ENCODE measurements at regions not wholly inside any gene's neighbourhood (a gene's known extent, or its start where the extent isn't known, plus 50 kb on each side); places are given as distances from the start of the nearest gene placed in this dataset.
"Not testable (repeated sequence)": the region's sequence is repeated elsewhere in the genome, so short reads cannot be mapped to it uniquely, and the experiment has no call there.

DNA sequence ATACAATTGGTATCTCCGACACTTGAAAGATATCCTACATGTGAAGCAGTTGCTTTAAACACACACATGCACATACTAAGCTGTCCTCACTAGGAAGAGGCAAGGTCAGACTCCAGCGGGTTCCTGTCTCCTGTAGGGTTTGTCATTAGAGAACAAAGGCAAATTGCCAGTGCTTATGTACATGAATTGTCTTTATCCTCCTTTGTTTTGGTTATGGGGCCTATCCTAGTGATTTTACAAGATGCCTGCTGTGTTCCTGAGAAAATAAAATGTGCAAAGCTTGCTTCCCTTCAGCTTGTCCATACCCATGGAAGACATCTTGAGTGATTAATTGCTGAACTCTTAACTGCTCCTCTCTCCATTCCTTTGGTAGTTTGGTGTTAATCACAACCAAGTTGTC lies 86.7 kb upstream of the SLC39A10 start:
- no peak for DNase-seq

- DNase-seq = no peak
Observed at GRCh38 chr2:195569255-195569654, 87.8 kb upstream of the SLC39A10 start.

DNA sequence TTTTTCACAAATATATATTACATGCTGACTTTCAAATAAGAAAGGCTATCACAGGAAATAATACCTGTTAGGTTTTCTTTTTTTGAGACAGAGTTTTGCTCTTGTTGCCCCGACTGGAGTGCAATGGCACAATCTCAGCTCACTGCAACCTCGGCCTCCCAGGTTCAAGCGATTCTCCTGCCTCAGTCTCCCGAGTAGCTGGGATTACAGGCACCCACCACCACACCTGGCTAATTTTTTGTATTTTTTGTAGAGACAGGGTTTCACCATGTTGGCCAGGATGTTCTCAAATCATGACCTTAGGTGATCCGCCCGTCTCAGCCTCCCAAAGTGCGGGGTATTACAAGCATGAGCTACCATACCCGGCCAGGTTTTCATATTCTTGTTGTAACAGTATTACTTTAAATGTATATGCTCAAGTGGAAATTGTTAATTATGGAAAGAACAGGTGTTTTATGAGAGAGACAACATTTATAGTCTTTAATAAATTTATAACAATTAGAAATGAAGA lies 92.3 kb upstream of the SLC39A10 start:
- peak; percentile 46 for DNase-seq

- peak; percentile 91 for DNase-seq
Observed at GRCh38 chr2:195563857-195564512, 93.0 kb upstream of the SLC39A10 start.

GRCh38 chr2:195562570-195563566 lies 94.2 kb upstream of the SLC39A10 start:
- DNase-seq = peak; percentile 77

GRCh38 chr2:195561116-195561921 lies 95.7 kb upstream of the SLC39A10 start:
- DNase-seq = no peak

- DNase-seq = peak; percentile 52
Observed at GRCh38 chr2:195560209-195560895, 96.7 kb upstream of the SLC39A10 start.

GRCh38 chr2:195559431-195559914 lies 97.6 kb upstream of the SLC39A10 start:
- DNase-seq = peak; percentile 93

GRCh38 chr2:195555971-195556370 lies 101.1 kb upstream of the SLC39A10 start:
- DNase-seq = no peak

DNA sequence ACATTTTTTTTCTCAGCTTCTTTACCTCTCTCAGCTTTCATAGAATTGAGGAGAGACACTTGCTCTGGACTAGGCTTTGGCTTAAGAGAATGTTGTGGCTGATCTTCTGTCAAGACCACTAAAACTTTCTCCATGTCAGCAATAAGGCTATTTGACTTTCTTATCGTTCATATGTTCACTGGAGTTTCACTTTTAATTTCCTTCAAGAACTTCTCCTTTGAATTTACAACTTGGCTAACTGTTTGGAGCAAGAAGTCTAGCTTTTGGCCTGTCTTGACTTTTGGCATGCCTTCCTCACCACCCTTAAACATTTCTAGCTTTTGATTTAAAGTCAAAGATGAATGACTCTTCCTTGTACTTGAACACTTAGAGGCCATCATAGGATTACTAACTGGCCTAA lies 104.4 kb upstream of the SLC39A10 start:
- no peak for DNase-seq

GRCh38 chr2:195548198-195548940 lies 108.7 kb upstream of the SLC39A10 start:
- DNase-seq = no peak

DNA sequence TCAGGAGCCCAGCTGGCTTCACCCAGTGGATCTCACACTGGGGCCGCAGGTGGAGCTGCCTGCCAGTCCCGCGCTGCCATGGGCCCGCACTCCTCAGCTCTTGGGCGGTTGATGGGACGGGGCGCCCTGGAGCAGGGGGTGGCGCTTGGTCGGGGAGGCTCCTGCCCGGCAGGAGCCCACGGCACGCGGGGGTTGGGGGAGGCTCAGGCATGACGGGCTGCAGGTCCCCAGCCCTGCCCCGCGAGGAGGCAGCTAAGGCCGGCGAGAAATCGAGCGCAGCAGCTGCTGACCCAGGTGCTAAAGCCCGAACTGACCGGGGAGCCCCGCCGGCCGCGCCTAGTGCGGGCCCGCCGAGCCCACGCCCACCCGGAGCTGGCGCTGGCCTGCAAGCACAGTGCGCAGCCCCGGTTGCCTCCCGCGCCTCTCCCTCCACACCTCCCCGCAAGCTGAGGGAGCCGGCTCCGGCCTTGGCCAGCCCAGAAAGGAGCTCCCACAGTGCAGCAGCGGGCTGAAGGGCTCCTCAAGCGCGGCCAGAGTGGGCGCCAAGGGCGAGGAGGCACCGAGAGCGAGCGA lies 109.7 kb upstream of the SLC39A10 start:
- not testable (repeated sequence) for DNase-seq

DNA sequence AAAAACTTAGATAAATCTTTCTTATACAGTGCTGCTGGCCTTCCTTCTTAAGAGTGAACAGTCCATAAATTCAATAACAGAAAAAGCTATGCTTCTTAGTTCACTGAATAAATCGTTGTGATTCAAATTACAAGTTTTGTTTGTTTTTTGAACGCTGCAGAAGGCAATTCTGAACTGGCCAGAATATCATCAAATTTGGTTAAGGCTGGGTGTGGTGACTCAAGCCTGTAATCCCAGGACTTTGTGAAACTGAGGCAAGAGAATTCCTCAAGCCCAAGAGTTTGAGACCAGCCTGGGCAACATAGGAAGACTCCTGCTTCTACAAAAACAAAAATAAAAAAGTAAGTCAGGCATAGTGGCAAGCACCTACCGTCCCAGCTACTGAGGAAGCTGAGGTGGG lies 111.2 kb upstream of the SLC39A10 start:
- DNase-seq = no peak

DNA sequence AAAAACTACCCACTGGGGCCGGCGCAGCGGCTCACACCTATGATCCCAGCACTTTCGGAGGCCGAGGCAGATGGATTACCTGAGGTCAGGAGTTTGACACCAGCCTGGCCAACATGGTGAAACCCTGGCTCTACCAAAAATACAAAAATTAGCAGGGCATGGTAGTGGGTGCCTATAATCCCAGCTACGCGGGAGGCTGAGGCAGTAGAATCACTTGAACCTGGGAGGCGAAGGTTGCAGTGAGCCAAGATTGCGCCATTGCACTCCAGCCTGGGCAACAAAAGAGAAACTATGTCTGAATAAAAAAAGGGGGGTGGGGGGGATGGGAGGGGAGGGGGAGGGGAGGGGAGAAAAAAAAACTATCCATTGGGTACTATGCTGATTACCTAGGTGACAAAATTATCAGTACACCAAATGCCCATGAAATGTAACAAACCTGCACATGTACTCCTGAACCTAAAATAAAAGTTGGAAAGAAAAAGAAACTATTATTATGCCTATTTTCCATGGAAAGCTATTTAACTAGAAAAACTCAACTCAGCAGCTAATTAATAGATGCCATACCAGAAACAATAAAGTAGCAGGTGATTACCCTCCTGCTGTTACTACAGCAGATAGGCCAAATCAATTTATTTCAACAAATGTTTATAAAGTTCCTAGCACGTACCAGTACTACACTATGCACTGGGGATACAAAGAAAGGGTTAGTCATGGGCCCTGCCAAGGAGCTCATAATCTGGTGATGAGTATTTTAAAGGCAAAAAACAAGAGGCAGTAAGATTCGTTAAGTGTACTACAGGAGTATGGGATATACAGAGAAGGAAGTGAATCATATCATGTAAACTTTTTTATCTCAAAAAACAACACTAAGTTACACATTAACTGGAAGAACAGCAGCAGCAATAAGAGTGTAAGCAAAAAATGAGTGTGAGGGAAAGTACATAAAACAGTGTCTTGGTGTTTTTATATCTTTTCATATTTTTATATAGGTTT lies 112.8 kb upstream of the SLC39A10 start:
- peak; percentile 79 for DNase-seq

DNA sequence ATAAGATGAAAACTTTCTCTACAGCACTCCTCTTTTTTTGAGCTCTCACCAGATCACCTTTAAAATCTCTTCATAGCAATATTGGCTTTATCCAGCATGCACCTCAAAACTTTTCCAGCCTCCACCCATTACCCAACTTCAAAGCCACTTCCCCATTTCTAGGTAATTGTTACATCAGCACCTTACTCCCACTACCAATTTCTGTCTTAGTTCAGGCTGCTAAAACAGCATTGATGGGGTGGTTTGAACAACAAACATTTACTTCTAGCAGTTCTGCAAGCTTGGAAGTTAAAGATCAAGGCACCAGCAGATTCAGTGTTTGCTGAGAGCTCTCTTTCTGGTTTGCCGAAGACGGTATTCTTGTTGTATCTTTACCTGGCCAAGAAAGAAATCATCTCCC lies 114.0 kb upstream of the SLC39A10 start:
- DNase-seq = peak; percentile 72

DNA sequence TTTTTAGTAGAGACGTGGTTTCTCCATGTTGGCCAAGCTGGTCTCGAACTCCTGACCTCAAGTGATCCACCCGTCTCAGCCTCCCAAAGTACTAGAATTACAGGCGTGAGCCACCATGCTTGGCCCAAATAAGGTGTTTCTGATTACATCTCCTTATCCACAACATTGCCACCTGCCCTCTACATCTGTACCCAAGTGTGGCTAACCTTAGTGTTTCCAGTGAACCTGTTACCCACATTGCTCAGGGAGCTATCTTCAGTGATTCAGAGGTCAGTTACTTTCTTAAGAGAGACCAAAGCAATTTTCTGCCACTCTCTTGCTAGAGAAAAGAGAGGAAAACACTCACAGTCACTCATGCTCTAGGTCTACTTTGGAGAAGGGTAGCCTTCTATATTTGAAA lies 115.0 kb upstream of the SLC39A10 start:
- no peak for DNase-seq

GRCh38 chr2:195538937-195539336 lies 118.1 kb upstream of the SLC39A10 start:
- DNase-seq = peak; percentile 60

DNA sequence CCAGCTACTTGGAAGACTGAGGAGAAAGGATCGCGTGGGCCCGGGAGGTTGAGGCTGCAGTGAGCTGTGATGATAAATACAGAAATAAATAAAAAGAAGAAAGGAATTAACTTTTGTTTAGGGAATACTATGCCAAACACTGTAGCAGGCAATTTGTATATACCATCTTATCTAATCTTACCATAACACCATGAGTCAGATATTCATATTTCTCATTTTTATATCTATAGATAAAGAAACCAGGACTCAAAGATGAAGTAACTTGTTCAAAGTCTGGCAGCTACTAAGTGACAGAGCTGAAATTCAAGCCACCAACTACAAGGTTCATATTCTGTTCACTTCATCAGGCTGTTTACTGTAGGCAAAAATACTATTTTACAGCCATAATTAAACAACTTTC lies 119.2 kb upstream of the SLC39A10 start:
- no peak for DNase-seq

DNA sequence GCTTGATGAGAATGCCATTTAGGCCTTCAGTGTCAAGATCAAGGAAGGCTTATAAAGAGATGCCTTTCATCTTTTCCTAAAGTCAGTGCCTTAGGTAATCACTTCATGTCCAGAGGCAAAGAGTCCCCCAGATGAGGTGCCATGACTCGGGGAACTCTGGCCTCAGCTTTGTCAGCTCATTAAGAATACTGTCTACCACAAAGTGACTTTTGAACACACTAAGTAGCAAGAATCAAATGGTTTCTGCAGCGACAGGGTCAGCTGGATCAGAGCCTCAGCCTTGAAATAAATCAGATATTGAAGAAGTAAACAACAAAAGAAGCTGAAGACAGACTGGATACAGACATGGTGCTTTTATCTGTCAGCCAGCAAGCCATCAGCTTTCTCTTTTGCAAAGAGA lies 120.1 kb upstream of the SLC39A10 start:
- no peak for DNase-seq

Measured in activated CD4-positive, alpha-beta T cell treated with anti-CD3 and anti-CD28 coated beads, Interleukin-2, Interleukin-6, amounts not matched to agents 100 ng/mL and 50 ng/mL, durations not matched to agents 16 hours and 8 hours (primary cell).